Stimulated activated memory B cell treated with anti-CD40 and anti-IgM and Interleukin-4, amounts not matched to agents 10 μg/mL and 1 μg/mL and 100 μg/mL, for 72 hours (primary cell): ENCODE measurements at regions not wholly inside any gene's neighbourhood (a gene's known extent, or its start where the extent isn't known, plus 50 kb on each side); places are given as distances from the start of the nearest gene placed in this dataset.
"Not testable (repeated sequence)": the region's sequence is repeated elsewhere in the genome, so short reads cannot be mapped to it uniquely, and the experiment has no call there.

Source experiments
- ATAC-seq: fragments of 150-1000 bp; cut with Tn5 transposase; 2 replicates; pipeline ENCODE4 v1.10.0; 2021
- H3K27ac Mint-ChIP-seq: one replicate; pipeline ENCODE4 v1.8.0; 2022; ENCODE audit warnings: mild to moderate bottlenecking, mixed read lengths
- H3K27me3 Mint-ChIP-seq: one replicate; pipeline ENCODE4 v1.8.0; 2022; ENCODE audit warnings: mixed read lengths
- H3K36me3 Mint-ChIP-seq: one replicate; pipeline ENCODE4 v1.8.0; 2022; ENCODE audit warnings: mixed read lengths
- H3K4me1 Mint-ChIP-seq: one replicate; pipeline ENCODE4 v1.8.0; 2022; ENCODE audit warnings: mixed read lengths
- H3K4me3 Mint-ChIP-seq: one replicate; pipeline ENCODE4 v1.8.0; 2022; ENCODE audit warnings: mild to moderate bottlenecking, moderate library complexity, mixed read lengths
- H3K9me3 Mint-ChIP-seq: one replicate; pipeline ENCODE4 v1.8.0; 2022; ENCODE audit warnings: mixed read lengths

DNA sequence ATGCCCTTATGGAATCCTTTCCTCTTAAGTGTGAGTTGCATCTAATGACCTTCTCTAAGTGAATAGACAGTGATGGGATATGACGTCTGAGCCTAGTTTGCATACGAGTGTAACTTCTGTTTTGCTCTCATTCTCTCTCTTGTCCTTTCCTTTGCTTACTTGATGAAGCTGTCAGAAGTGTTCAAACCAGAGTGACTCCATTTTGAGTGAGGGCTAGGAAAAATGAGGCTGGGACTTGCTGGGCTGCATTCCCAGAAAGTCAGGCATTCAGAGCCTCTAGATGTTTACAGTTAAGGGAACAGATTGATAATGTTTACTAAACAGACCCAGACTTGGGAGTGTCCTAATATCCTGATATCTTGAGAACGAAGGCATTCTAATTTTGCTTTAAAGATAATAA, 311.2 kb upstream of the SOX4 start:
- H3K4me1 Mint-ChIP-seq, H3K27me3 Mint-ChIP-seq, ATAC-seq, H3K27ac Mint-ChIP-seq, H3K4me3 Mint-ChIP-seq, H3K9me3 Mint-ChIP-seq, H3K36me3 Mint-ChIP-seq: not testable (repeated sequence)

DNA sequence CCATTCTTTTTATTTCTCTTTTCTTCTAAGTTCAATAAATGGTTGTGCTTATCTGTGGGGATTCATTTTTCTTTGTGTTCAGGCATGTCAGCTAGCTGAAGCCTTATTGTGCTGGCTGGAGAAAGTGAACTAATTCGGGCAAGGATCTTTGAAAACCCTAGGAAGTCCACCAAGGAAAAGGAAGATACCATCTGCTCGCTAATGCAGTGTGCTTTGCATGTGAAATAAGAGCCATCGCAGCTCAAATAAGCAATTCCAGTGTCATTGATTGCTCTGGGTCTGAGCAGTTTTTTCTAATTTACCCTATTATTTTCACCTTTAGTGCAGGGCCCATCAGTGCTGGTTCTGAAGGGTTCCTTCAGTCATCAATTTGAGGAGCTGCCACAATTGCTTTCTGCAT, 309.4 kb upstream of the SOX4 start:
- Mint-ChIP-seq H3K9me3 (no peaks in the 10 kb centered on the region), H3K4me3 (no peak overlapping the region), H3K4me1 (no peaks in the 10 kb centered on the region), H3K36me3 (no peaks in the 10 kb centered on the region), H3K27me3 (peaks cover 7% of the 10 kb centered on the region), H3K27ac (no peak overlapping the region)
- no peak for ATAC-seq

DNA sequence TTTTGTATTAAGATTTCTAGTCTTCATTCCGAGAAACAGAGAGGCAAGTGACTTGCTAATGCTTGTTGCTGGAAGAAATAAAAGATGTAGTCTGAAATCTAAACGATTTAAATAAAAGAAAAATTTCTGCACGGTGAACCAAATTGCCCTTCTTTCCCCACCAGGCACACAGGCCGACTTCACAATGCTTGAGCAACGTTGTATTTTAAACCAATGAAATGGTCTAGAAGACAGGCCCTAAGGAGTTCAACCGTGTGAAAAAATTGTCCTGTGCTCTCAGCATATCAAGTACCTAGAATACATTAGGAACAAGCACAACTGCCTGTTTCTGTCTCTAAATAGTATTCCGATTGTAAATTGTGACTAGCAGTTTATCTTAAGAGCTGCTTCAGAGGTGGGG, 308.8 kb upstream of the SOX4 start:
- Mint-ChIP-seq H3K9me3 (no peaks in the 10 kb centered on the region), H3K27ac (no peak overlapping the region), H3K4me1 (no peaks in the 10 kb centered on the region), H3K27me3 (peaks cover 7% of the 10 kb centered on the region), H3K36me3 (no peaks in the 10 kb centered on the region), H3K4me3 (no peak overlapping the region)
- ATAC-seq: no peak

DNA sequence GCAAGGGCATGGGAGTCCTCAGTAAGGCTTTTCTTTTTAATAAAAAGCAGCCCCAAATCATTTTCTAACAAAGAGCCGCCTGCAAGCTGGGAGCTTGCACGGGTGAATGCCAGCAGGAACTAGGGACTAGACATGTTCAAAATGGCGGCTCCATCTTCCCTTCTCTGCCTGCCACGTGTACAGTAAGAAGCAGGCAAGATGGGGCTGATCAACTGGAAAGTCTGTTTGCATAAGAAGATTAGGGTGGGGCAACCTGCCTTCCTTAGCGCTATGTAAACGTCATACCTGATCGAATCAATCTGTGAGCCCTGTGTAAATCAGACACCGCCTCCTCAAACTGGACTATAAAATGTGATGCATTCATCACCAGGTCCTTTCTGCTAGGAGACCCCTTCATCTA, 299.4 kb upstream of the SOX4 start:
- ATAC-seq: no peak
- Mint-ChIP-seq H3K27me3 (no peaks in the 10 kb centered on the region), H3K9me3 (peaks cover 7% of the 10 kb centered on the region), H3K36me3 (no peaks in the 10 kb centered on the region), H3K4me1 (no peaks in the 10 kb centered on the region), H3K27ac (no peak overlapping the region), H3K4me3 (no peak overlapping the region)

DNA sequence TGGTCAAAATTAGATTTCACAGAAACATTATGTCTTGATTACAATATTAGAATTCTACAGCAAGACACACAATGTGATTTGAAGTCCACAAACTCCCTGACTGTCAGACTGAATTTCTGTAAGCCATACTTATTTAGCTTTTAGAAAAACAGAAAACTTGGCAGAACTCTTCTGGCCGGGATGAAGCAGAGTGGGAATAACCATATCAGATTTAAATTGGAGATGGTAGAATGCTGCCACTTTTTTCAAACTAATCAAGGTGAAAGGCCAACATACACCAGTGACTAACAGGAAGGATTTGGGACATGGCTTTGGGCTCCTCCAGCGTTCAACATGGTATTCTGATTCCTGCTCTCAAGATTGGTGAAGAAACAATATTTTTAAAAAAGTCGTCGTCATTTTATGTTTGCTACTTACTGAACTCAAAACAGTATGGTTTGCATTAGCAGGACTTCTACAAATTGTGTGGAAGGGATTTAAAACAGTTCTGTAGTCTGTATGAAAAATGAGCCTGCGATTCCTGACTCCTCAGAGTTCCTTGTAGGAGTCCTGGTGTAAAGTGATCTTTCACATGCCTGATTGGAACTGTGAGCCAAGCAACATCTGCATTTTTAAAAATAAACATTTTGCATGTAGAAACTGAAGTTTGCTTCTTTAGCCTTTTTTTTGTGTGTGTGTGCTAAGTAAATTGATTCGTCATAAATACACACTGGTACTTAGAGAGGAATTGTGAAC, 297.9 kb upstream of the SOX4 start:
- Mint-ChIP-seq H3K36me3 (no peaks in the 10 kb centered on the region), H3K27me3 (no peaks in the 10 kb centered on the region), H3K27ac (no peak overlapping the region), H3K9me3 (peaks cover 8% of the 10 kb centered on the region), H3K4me1 (no peaks in the 10 kb centered on the region), H3K4me3 (no peak overlapping the region)
- ATAC-seq: no peak

DNA sequence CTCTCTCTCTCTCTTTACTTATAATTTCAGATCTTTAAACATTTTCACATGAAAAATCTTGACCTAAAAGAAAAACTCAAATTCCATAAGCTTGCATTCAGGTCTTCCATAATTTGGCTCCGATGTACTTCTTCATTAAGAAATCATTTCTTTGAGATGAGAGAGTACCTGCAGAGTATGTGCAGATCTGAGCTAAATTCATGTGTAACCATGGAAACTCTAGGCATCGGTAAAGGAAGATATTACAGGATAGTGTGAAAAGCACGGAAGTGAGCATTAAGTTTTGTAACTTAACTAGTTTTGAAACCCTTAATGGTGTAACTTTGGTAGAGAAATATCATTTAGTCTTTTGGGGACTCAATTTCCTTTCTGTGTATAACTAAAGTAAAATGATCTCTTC, 295.9 kb upstream of the SOX4 start:
- Mint-ChIP-seq H3K36me3 (no peaks in the 10 kb centered on the region), H3K4me1 (no peaks in the 10 kb centered on the region), H3K9me3 (peaks cover 11% of the 10 kb centered on the region), H3K27ac (no peak overlapping the region), H3K4me3 (no peak overlapping the region), H3K27me3 (no peaks in the 10 kb centered on the region)
- ATAC-seq: no peak

DNA sequence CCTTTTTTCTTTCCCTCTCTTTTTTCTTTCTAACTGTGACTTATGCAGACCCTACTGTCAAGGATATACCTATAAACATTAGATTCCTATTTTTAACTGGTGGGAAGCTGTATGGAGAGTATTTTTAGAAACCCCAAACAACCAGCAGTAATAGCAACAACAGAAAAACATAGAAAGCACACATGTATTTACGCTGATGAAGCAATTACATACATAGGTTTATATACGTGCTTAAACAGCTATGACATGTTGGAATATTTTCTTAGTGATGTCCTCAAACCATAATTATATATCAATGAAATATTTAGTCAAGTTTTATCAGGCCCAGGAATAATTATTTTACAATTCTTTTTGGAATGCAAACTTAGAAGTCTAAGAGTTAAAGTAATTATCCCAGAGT, 294.3 kb upstream of the SOX4 start:
- H3K4me1 Mint-ChIP-seq: no peaks in the 10 kb centered on the region
- peaks cover 11% of the 10 kb centered on the region for H3K9me3 Mint-ChIP-seq
- no peak for ATAC-seq
- H3K27me3 Mint-ChIP-seq: no peaks in the 10 kb centered on the region
- no peak overlapping the region for H3K4me3 Mint-ChIP-seq
- no peak overlapping the region for H3K27ac Mint-ChIP-seq
- H3K36me3 Mint-ChIP-seq: no peaks in the 10 kb centered on the region

DNA sequence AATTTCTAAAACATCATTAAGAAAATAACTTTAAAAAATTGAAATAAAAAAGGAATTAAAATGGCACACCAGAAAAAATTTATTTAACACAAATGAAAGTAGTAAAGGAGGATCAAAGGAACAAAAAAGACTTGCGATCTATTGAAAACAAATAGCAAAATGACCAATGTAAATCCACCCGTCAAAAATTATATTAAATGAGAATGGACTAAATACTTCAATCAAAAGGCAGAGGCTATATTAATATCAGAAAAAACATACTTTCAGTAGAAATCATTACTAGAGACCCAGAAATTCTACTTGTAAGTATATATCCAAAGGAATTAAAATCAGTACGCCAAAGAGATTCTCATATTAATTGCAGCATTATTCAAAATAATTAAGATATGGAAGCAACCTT, 293.1 kb upstream of the SOX4 start:
- Mint-ChIP-seq H3K4me3 (no peak overlapping the region), H3K36me3 (no peaks in the 10 kb centered on the region), H3K9me3 (peaks cover 11% of the 10 kb centered on the region), H3K4me1 (no peaks in the 10 kb centered on the region), H3K27ac (no peak overlapping the region), H3K27me3 (no peaks in the 10 kb centered on the region)
- ATAC-seq: no peak

DNA sequence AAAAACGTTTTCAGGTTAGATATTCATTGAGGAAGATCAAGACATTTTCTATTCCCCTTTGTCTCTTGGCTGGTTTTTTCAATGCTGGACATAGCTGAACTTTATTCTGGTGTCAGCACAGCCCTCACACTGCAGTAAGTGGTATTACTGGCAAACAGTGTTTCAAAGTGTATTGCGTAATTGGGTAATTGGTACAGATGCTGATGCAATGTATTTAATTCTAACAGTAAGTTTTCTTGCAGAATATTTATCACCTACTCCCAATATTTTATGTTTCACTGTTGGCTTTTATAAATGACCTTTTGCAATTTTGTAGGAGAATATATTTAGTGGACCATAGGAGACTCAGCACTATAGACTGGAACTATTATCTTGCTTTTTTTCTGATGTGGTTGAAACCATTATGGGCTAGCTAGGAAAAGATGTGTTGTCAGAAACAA, 287.6 kb upstream of the SOX4 start:
- Mint-ChIP-seq H3K27ac (no peak overlapping the region), H3K4me1 (no peaks in the 10 kb centered on the region), H3K4me3 (no peak overlapping the region), H3K9me3 (peaks cover 7% of the 10 kb centered on the region), H3K36me3 (no peaks in the 10 kb centered on the region), H3K27me3 (no peaks in the 10 kb centered on the region)
- ATAC-seq: no peak

DNA sequence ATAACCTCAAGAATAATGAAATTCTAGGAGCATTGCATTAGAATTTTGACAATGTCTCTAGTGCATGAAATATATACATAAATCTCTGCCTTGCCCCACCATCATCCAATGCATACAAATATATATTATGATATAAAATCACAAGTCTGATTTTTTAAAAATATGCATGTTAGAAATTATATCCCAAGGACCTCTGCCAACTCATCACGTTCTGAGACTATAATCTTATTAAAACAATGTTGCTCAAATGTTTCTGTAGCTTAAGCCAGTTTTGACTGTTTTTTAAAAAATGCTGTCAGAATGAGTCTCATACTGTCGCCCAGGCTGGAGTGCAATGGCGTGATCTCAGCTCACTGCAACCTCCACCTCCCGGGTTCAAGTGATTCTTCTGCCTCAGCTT, 287.0 kb upstream of the SOX4 start:
- no peaks in the 10 kb centered on the region for H3K27me3 Mint-ChIP-seq
- H3K4me3 Mint-ChIP-seq: no peak overlapping the region
- no peaks in the 10 kb centered on the region for H3K36me3 Mint-ChIP-seq
- ATAC-seq: no peak
- no peaks in the 10 kb centered on the region for H3K4me1 Mint-ChIP-seq
- peaks cover 6% of the 10 kb centered on the region for H3K9me3 Mint-ChIP-seq
- no peak overlapping the region for H3K27ac Mint-ChIP-seq

DNA sequence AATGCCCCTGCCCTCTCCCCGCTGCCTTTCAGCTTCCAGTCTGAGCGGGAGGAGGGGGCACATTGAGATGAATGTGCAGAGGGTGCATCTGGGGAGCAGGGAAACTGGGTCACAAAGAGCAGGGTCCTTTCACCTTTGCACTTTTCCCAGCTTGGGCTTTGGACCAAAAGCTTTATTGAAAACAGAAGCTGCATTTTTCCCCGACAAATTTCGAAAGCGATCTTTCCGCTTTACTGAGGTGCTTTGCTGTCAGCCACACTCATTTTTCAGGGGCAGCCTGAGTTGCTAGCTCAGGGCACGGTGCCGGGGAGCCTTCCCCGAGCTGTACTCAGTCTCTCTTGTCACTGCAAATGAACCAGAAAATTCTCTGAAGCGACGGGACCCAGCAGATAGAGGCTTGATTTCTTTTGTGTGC, 283.7 kb upstream of the SOX4 start:
- Mint-ChIP-seq H3K4me1 (no peaks in the 10 kb centered on the region), H3K4me3 (no peak overlapping the region), H3K9me3 (no peaks in the 10 kb centered on the region), H3K27ac (no peak overlapping the region), H3K36me3 (no peaks in the 10 kb centered on the region), H3K27me3 (peaks cover 8% of the 10 kb centered on the region)
- ATAC-seq: no peak

DNA sequence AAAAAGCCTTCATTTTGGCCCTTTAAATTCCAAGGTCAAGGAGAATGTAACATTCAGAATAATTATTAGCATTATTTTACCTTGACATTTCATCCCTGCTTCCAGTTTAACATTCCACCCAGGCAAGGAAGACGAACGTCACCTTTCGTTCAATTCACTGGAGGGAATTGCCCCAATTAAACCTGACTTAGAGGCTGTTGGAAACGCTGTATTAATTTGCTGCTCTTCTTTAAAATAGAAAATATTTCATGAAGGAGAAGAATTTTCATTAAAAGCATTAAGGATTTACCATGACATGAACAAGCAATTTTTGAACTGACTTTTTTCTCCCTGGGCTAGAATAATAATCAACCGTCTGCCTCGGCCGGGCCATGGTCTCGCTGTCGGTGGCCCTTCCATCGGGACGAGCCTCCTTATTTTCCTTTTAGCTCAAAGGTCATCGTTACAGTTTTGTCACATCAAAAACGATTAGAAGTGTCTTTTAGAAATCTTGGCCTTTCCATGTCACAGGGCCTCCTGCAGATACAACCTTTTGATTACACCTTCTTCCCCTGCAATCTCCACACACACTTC, 282.9 kb upstream of the SOX4 start:
- no peak for ATAC-seq
- H3K4me1 Mint-ChIP-seq: no peaks in the 10 kb centered on the region
- H3K4me3 Mint-ChIP-seq: no peak overlapping the region
- no peak overlapping the region for H3K27ac Mint-ChIP-seq
- H3K27me3 Mint-ChIP-seq: peaks cover 8% of the 10 kb centered on the region
- H3K36me3 Mint-ChIP-seq: no peaks in the 10 kb centered on the region
- H3K9me3 Mint-ChIP-seq: no peaks in the 10 kb centered on the region

DNA sequence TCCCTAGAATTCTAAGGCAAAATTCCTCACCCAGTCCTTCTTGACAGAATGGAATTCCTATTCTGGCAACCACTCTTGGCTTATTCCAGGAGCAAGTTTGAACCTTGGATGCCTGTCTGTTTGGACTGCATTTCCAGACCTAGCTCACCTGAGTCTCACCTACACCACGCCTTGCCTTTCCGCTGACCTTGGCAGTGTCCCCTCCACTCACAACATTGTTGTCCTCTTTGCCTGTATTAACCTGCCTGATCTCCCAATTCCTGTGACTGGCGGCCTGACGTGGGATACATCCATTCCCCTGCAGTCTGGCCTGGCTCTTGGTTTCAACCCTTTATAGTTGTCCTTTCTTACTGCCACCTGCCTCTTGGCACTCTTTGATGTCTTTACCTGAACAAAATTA, 281.4 kb upstream of the SOX4 start:
- Mint-ChIP-seq H3K27me3 (peaks cover 8% of the 10 kb centered on the region), H3K4me1 (no peaks in the 10 kb centered on the region), H3K27ac (no peak overlapping the region), H3K9me3 (no peaks in the 10 kb centered on the region), H3K4me3 (no peak overlapping the region), H3K36me3 (no peaks in the 10 kb centered on the region)
- ATAC-seq: no peak

DNA sequence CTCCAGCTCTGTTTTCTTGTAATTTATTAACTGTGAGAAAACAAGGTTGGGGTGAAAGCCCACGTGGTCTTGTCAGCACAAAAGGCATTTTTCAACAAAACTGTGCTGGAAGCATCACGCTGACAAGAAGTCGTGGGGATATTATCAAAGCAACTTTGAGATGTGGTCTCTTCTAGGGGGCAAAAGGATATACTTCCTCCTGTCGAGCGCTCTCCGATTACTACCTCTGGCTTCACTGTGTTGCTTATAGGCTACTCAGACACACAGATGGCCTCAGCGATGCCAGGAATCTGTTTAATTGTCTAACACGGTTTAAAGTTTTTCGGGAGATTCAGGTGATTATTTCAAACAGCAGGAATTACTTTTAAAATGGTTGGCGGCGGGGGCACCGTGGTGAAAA, 275.9 kb upstream of the SOX4 start:
- Mint-ChIP-seq H3K9me3 (peaks cover 3% of the 10 kb centered on the region), H3K4me3 (no peak overlapping the region), H3K27ac (no peak overlapping the region), H3K4me1 (no peaks in the 10 kb centered on the region), H3K27me3 (peaks cover 8% of the 10 kb centered on the region), H3K36me3 (no peaks in the 10 kb centered on the region)
- ATAC-seq: no peak

DNA sequence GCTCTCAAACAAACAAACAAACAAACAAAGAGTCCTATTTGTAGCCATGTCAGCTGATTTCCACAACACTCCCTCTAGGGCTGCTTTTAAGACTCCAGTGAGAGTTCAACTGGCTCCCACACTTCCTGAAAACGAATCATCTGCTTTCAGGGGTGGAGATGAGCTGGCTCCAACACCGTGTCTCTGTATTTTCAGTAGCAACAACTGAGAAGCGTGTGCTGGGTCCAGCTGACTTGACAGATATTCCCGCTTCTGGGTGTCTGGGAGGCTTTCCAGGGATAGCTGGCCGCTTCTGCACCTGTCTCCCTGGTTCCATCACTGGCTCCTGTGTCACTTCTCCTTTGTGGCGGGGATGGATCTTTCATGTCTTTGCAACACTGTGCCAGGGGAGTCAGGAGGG, 272.5 kb upstream of the SOX4 start:
- H3K27ac Mint-ChIP-seq: no peak overlapping the region
- no peaks in the 10 kb centered on the region for H3K27me3 Mint-ChIP-seq
- no peak overlapping the region for H3K4me3 Mint-ChIP-seq
- H3K36me3 Mint-ChIP-seq: no peaks in the 10 kb centered on the region
- ATAC-seq: peak; percentile 24
- no peaks in the 10 kb centered on the region for H3K4me1 Mint-ChIP-seq
- peaks cover 3% of the 10 kb centered on the region for H3K9me3 Mint-ChIP-seq

DNA sequence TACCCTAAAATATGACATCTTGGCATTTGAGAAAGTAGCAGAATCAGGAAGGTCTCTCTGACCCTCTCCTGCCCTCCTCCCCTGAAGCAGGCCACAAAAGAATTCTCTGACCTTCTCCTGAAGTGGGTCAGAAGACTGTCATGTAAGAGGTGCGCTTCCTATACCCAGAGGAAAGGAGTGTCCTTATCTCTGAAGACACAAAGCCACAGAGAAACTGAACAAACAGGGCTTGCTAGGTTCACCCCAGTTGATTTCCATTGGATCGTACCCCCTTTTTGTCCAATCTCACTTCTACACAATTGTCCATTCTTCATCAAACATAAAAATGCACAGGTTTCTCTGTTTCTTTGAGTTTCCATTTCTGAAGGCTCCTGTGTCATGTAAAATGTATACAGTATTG, 272.0 kb upstream of the SOX4 start:
- H3K4me3 Mint-ChIP-seq: no peak overlapping the region
- no peaks in the 10 kb centered on the region for H3K36me3 Mint-ChIP-seq
- no peak for ATAC-seq
- peaks cover 3% of the 10 kb centered on the region for H3K9me3 Mint-ChIP-seq
- no peaks in the 10 kb centered on the region for H3K4me1 Mint-ChIP-seq
- H3K27ac Mint-ChIP-seq: no peak overlapping the region
- H3K27me3 Mint-ChIP-seq: no peaks in the 10 kb centered on the region
